Body of pancreas (tissue), 4 donors: ENCODE measurements at regions not wholly inside any gene's neighbourhood (a gene's known extent, or its start where the extent isn't known, plus 50 kb on each side); places are given as distances from the start of the nearest gene placed in this dataset.

Source experiments
- ATAC-seq: fragments of 150-250 bp; one replicate; pipeline ENCODE4 v1.9.1; 2016
- DNase-seq, 4 donors: peaks; one replicate each; pipeline ENCODE4 v3.0.0-alpha.2; 2019
- H3K27ac ChIP-seq, 4 donors: fragments of 200-600 bp; sonication (generic); 1 replicate in 3 of 4; 2 replicates in 1 of 4; pipeline versions ENCODE4 v1.5.1 to v1.6.1; 2016 to 2019; ENCODE audit warnings: mild to moderate bottlenecking in 1 of 4, mixed read lengths in 1 of 4, moderate library complexity in 1 of 4
- H3K27me3 ChIP-seq, 2 donors: fragments of 200-600 bp; sonication (generic); one replicate each; pipeline ENCODE4 v1.6.0; 2016; ENCODE audit warnings: mild to moderate bottlenecking in 1 of 2
- H3K36me3 ChIP-seq, 2 donors: fragments of 200-600 bp; sonication (generic); replicated peaks in 1 of 2; 2 replicates each; pipeline ENCODE4 v1.5.1; 2016; ENCODE audit warnings: low read depth in 2 of 2; ENCODE audit not compliant: insufficient read depth in 1 of 2
- H3K4me1 ChIP-seq: fragments of 200-600 bp; sonication (generic); one replicate; pipeline ENCODE4 v1.6.0; 2016
- H3K4me3 ChIP-seq, 2 donors: fragments of 200-600 bp; sonication (generic); 1 replicate in 1 of 2; 2 replicates in 1 of 2; pipeline ENCODE4 v1.5.1; 2016 to 2019
- H3K9me3 ChIP-seq, 3 donors: fragments of 200-600 bp; sonication (generic); 1 replicate in 2 of 3; 2 replicates in 1 of 3; pipeline ENCODE4 v1.5.1; 2016
- CTCF ChIP-seq, 7 experiments: fragments of 450-650 bp in 4 of 7; fragments of 200-600 bp in 3 of 7; sonication (generic) in 3 of 7; IDR thresholded peaks; one replicate each; pipeline ENCODE4 v1.5.1; 2016 to 2019; ENCODE audit warnings: antibody characterized with exemption in 7 of 7
- POLR2A ChIP-seq, 3 donors: fragments of 450-650 bp; IDR thresholded peaks; one replicate each; pipeline ENCODE4 v1.6.1; 2016; ENCODE audit warnings: antibody characterized with exemption in 3 of 3, mild to moderate bottlenecking in 2 of 3
- WGBS, 2 donors: methylation state at CpG; one replicate each; pipeline ENCODE4 v1.1.5; 2017; 5-methylcytosine and 5-hydroxymethylcytosine counted together
- intact Hi-C: fragments of 100-400 bp; cut with DNase I; formaldehyde crosslinking; loops from one replicate; pipeline ENCODE4 v1.15.1; 2023

GRCh38 chr12:105864316-105864715 lies 274.4 kb downstream of the NUAK1 start:
- no peak for TF ChIP-seq CTCF (IDR thresholded peaks at IDR 0.05)
- no peak for TF ChIP-seq POLR2A (IDR thresholded peaks at IDR 0.05)
- no peak for ATAC-seq
- no peak for DNase-seq
- H3K9me3 ChIP-seq: no peaks in the 10 kb centered on the region
- intact Hi-C loops: no loop called here
- H3K4me3 ChIP-seq: no peak overlapping the region
- no peak overlapping the region for H3K27ac ChIP-seq
- H3K36me3 ChIP-seq: no peaks in the 10 kb centered on the region
- H3K4me1 ChIP-seq: no peaks in the 10 kb centered on the region
- 65 to 76% methylated on average over 4 of the region's 4 CpGs for WGBS, 2 donors
- no peaks in the 10 kb centered on the region for H3K27me3 ChIP-seq

- H3K9me3 ChIP-seq: no peaks in the 10 kb centered on the region
- no peak for DNase-seq
- H3K4me3 ChIP-seq: no peak overlapping the region
- WGBS, 2 donors: 84 to 92% methylated on average over 2 of the region's 2 CpGs
- intact Hi-C loops: no loop called here
- H3K36me3 ChIP-seq: no peaks in the 10 kb centered on the region
- no peak for TF ChIP-seq POLR2A (IDR thresholded peaks at IDR 0.05)
- no peak for TF ChIP-seq CTCF (IDR thresholded peaks at IDR 0.05)
- no peaks in the 10 kb centered on the region for H3K27me3 ChIP-seq
- no peak for ATAC-seq
- no peaks in the 10 kb centered on the region for H3K4me1 ChIP-seq
- no peak overlapping the region for H3K27ac ChIP-seq
Measured at GRCh38 chr12:105864901-105865300, 273.9 kb downstream of the NUAK1 start.

- ATAC-seq: no peak
- whole genome bisulfite sequencing, 2 donors: 66 to 76% methylated on average over 5 to 6 of the region's 6 CpGs
Measured at GRCh38 chr12:105865886-105866285, 272.9 kb downstream of the NUAK1 start.

GRCh38 chr12:105874121-105874520 lies 264.6 kb downstream of the NUAK1 start:
- no peaks in the 10 kb centered on the region for H3K9me3 ChIP-seq
- no peaks in the 10 kb centered on the region for H3K36me3 ChIP-seq
- H3K4me1 ChIP-seq: no peaks in the 10 kb centered on the region
- no peak overlapping the region for H3K4me3 ChIP-seq
- no peak overlapping the region for H3K27ac ChIP-seq
- intact Hi-C loops: no loop called here
- no peak for DNase-seq
- no peak for TF ChIP-seq POLR2A (IDR thresholded peaks at IDR 0.05)
- TF ChIP-seq CTCF (IDR thresholded peaks at IDR 0.05): no peak
- H3K27me3 ChIP-seq: peaks cover 0 to 4% of the 10 kb centered on the region in 2 donors
- no peak for ATAC-seq

More at GRCh38 chr12:105865886-105866285, 272.9 kb downstream of the NUAK1 start:
- H3K4me1 ChIP-seq: no peaks in the 10 kb centered on the region
- H3K27me3 ChIP-seq: no peaks in the 10 kb centered on the region
- no peak overlapping the region for H3K27ac ChIP-seq
- TF ChIP-seq CTCF (IDR thresholded peaks at IDR 0.05) (no peak), POLR2A (IDR thresholded peaks at IDR 0.05) (no peak)
- no peaks in the 10 kb centered on the region for H3K36me3 ChIP-seq
- intact Hi-C loops: no loop called here
- no peaks in the 10 kb centered on the region for H3K9me3 ChIP-seq
- H3K4me3 ChIP-seq: no peak overlapping the region
- DNase-seq: no peak

GRCh38 chr12:105876396-105876927 lies 262.3 kb downstream of the NUAK1 start:
- no peak for DNase-seq
- TF ChIP-seq CTCF (IDR thresholded peaks at IDR 0.05) (no peak), POLR2A (IDR thresholded peaks at IDR 0.05) (no peak)
- WGBS, 2 donors: 42 to 43% methylated on average over 2 of the region's 2 CpGs
- Histone ChIP-seq H3K4me3 (no peak overlapping the region), H3K9me3 (no peaks in the 10 kb centered on the region), H3K36me3 (no peaks in the 10 kb centered on the region), H3K27me3 (peaks cover 0 to 4% of the 10 kb centered on the region in 2 donors), H3K27ac (no peak overlapping the region), H3K4me1 (no peaks in the 10 kb centered on the region)
- intact Hi-C loops: no loop called here
- ATAC-seq: no peak
